Hepatocyte (in vitro differentiated cells): ENCODE measurements at regions not wholly inside any gene's neighbourhood (a gene's known extent, or its start where the extent isn't known, plus 50 kb on each side); places are given as distances from the start of the nearest gene placed in this dataset.

Experiments used
- EZH2phosphoT487 ChIP-seq: fragments of 200-600 bp; sonication (generic); IDR thresholded peaks from one replicate; pipeline ENCODE4 v1.6.1; 2018; ENCODE audit warnings: antibody characterized with exemption, mild to moderate bottlenecking, low read depth, moderate library complexity; ENCODE audit not compliant: unreplicated experiment, severe bottlenecking
- TF ChIP-seq, protein P1 (sequence below): fragments of 200-600 bp; sonication (generic); IDR thresholded peaks from 2 replicates; pipeline ENCODE4 v1.5.1; 2016; ENCODE audit warnings: antibody characterized with exemption, mild to moderate bottlenecking; ENCODE audit not compliant: poor library complexity

DNA sequence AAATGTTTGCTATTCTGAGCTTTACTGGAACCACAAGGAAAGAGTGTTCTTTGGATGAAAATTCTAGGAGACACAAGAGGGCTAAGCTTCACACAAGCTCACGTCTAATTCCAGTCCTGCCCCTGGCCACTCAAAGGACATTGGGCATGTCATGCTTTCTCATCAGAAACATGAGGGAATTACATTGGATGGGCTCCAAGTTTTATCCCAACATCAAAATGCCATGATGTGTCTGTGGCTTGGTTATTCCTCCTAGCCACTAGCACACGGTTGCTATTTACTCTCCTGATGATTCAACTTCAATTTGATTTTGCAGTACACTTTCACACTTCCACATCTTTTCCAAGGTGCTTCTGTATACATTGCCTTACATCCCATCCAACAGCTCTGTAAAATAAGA, 149.6 kb upstream of the FAM9B start:
- TF ChIP-seq, protein P1, sequence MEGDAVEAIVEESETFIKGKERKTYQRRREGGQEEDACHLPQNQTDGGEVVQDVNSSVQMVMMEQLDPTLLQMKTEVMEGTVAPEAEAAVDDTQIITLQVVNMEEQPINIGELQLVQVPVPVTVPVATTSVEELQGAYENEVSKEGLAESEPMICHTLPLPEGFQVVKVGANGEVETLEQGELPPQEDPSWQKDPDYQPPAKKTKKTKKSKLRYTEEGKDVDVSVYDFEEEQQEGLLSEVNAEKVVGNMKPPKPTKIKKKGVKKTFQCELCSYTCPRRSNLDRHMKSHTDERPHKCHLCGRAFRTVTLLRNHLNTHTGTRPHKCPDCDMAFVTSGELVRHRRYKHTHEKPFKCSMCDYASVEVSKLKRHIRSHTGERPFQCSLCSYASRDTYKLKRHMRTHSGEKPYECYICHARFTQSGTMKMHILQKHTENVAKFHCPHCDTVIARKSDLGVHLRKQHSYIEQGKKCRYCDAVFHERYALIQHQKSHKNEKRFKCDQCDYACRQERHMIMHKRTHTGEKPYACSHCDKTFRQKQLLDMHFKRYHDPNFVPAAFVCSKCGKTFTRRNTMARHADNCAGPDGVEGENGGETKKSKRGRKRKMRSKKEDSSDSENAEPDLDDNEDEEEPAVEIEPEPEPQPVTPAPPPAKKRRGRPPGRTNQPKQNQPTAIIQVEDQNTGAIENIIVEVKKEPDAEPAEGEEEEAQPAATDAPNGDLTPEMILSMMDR = no peak
- no peak for TF ChIP-seq EZH2phosphoT487
